ENCODE measurements at regions not wholly inside any gene's neighbourhood (a gene's known extent, or its start where the extent isn't known, plus 50 kb on each side); places are given as distances from the start of the nearest gene placed in this dataset.

DNA sequence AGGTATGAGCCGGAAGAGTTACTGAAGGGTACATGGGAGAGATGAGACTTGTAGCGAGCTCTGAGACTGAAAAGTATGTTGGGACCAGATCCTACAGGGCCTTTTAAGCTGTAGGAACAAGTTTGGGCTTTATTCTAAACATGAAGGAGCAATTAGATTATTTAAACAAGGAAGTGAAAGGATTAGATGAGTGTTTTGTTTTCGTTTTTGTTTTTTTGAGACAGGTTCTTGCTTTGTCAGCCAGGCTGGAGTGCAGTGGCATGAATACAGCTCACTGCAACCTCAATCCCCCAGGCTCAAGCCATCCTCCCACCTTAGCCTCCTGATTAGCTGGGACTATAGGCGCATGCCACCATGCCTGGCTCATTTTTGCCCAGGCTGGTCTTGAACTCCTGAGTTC lies 110.7 kb downstream of the C1D start:
- POLR2A ChIA-PET: no interaction called here
- Mint-ChIP-seq H3K9me3 (ENCODE audit: unreplicated experiment) (peaks cover 14% of the 10 kb centered on the region), H3K4me1 (ENCODE audit: low read depth, unreplicated experiment) (peaks cover 8% of the 10 kb centered on the region), H3K36me3 (ENCODE audit: insufficient read depth, unreplicated experiment) (no peaks in the 10 kb centered on the region), H3K27me3 (ENCODE audit: insufficient read depth, unreplicated experiment) (peaks cover 7% of the 10 kb centered on the region), H3K27ac (ENCODE audit: unreplicated experiment) (no peak overlapping the region), H3K4me3 (ENCODE audit: unreplicated experiment) (no peak overlapping the region)
- CTCF ChIA-PET: no interaction called here
- DNase-seq: no peak
- BruUV-seq (replicated peaks): no TSS peak
- Histone ChIP-seq H3K9me3 (no peaks in the 10 kb centered on the region), H3K27me3 (replicated peaks; ENCODE audit: control insufficient read depth, insufficient read depth, low read length) (no peaks in the 10 kb centered on the region), H3K36me3 (ENCODE audit: control insufficient read depth, insufficient read depth, low read length) (no peaks in the 10 kb centered on the region), H3K4me1 (no peaks in the 10 kb centered on the region), H3K4me3 (ENCODE audit: low read depth, low read length) (no peak overlapping the region)
- TF ChIP-seq, protein P1, sequence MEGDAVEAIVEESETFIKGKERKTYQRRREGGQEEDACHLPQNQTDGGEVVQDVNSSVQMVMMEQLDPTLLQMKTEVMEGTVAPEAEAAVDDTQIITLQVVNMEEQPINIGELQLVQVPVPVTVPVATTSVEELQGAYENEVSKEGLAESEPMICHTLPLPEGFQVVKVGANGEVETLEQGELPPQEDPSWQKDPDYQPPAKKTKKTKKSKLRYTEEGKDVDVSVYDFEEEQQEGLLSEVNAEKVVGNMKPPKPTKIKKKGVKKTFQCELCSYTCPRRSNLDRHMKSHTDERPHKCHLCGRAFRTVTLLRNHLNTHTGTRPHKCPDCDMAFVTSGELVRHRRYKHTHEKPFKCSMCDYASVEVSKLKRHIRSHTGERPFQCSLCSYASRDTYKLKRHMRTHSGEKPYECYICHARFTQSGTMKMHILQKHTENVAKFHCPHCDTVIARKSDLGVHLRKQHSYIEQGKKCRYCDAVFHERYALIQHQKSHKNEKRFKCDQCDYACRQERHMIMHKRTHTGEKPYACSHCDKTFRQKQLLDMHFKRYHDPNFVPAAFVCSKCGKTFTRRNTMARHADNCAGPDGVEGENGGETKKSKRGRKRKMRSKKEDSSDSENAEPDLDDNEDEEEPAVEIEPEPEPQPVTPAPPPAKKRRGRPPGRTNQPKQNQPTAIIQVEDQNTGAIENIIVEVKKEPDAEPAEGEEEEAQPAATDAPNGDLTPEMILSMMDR (IDR thresholded peaks at IDR 0.05; ENCODE audit: insufficient read depth in 1 of 2, low read depth in 1 of 2, low read length in 1 of 2, severe bottlenecking in 1 of 2, unreplicated experiment in 1 of 2): no peak
- intact Hi-C loops (cut with micrococcal nuclease; ENCODE audit: unreplicated experiment): no loop called here

DNA sequence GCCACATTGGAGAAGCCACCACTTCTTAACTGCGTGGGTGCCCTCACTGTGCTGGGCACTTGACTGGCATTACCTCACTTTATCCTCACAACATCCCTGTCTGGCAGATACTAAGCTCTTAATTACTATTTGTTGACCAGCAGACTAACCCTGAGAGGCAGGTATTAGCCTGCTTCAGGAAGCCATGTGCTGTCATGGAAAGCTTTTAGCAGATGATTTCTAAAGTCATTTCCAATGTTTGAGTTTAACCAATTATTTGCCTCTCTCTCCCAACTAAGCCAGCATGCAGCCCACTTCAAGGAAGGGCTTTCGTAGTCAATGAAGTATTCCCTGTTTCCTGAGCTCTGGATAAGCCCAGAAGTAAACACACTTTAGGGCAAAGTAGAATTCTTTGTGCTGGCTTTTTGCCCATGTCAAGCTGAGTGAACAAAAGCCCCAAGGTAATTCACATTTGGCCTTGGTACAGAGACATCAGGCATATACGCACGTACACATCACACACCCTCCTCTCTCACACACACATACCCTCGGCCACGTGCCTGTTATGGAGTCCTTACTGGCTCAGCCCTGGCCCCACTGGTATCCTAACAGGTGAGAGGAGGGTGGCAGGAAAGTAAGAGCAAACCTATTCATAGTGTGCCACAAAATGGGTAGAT lies 108.6 kb downstream of the C1D start:
- Mint-ChIP-seq H3K27ac (ENCODE audit: unreplicated experiment) (no peak overlapping the region), H3K4me3 (ENCODE audit: unreplicated experiment) (no peak overlapping the region), H3K9me3 (ENCODE audit: unreplicated experiment) (peaks cover 14% of the 10 kb centered on the region), H3K27me3 (ENCODE audit: insufficient read depth, unreplicated experiment) (peaks cover 7% of the 10 kb centered on the region), H3K36me3 (ENCODE audit: insufficient read depth, unreplicated experiment) (no peaks in the 10 kb centered on the region), H3K4me1 (ENCODE audit: low read depth, unreplicated experiment) (peaks cover 8% of the 10 kb centered on the region)
- ChIA-PET CTCF (no interaction called here), POLR2A (no interaction called here)
- intact Hi-C loops (cut with micrococcal nuclease; ENCODE audit: unreplicated experiment): no loop called here
- TF ChIP-seq, protein P1 (IDR thresholded peaks at IDR 0.05; ENCODE audit: insufficient read depth in 1 of 2, low read depth in 1 of 2, low read length in 1 of 2, severe bottlenecking in 1 of 2, unreplicated experiment in 1 of 2): no peak
- Histone ChIP-seq H3K4me3 (ENCODE audit: low read depth, low read length) (no peak overlapping the region), H3K4me1 (no peaks in the 10 kb centered on the region), H3K36me3 (ENCODE audit: control insufficient read depth, insufficient read depth, low read length) (no peaks in the 10 kb centered on the region), H3K27me3 (replicated peaks; ENCODE audit: control insufficient read depth, insufficient read depth, low read length) (no peaks in the 10 kb centered on the region), H3K9me3 (no peaks in the 10 kb centered on the region)
- BruUV-seq (replicated peaks): no TSS peak
- DNase-seq: no peak

DNA sequence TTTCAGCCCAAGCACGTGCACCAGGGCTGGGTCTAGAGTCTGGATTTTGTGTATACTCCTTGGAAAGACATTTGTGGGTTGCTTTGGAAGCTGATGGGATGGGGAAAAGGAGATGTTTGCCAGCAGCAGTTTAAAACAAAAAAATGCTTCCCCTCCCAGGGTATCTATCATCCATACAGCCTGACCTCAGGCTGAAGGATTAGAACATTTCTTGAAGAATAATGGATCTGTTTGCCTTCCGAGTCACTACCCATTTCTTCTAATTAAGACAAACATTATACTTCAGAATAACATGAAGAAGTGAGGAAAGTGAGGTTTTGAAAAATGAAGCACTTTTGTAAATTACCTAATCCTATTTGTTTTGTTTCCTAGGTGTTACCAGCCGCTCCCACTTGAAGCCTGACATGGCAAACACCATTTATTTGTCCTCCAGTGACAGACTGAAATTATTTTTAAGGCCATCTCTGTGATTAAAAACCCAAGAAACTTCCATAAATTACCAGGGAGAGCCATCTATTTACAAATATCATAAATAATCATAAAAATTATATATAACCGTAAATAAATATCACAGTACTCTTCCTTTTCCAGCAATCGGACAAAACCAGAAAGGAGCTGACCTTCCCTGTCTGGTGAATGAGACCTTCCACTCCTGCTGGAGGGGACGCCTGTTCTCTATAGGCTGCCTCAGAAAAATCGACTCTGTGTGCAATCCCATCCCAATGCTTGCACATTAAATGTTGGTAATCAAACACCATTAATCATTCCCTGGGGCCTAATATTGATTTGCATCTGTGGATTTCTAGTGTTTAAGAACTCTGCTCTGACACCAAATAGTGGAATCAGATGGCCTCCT lies 106.8 kb downstream of the C1D start:
- TF ChIP-seq, protein P1 (IDR thresholded peaks at IDR 0.05; ENCODE audit: insufficient read depth in 1 of 2, low read depth in 1 of 2, low read length in 1 of 2, severe bottlenecking in 1 of 2, unreplicated experiment in 1 of 2): no peak
- ChIA-PET POLR2A (no interaction called here), CTCF (no interaction called here)
- no TSS peak for BruUV-seq (replicated peaks)
- DNase-seq: no peak
- H3K9me3 ChIP-seq: no peaks in the 10 kb centered on the region
- intact Hi-C loops (cut with micrococcal nuclease; ENCODE audit: unreplicated experiment): no loop called here
- no peaks in the 10 kb centered on the region for H3K36me3 ChIP-seq (ENCODE audit: control insufficient read depth, insufficient read depth, low read length)
- no peaks in the 10 kb centered on the region for H3K27me3 ChIP-seq (replicated peaks; ENCODE audit: control insufficient read depth, insufficient read depth, low read length)
- no peaks in the 10 kb centered on the region for H3K4me1 ChIP-seq
- Mint-ChIP-seq H3K27ac (ENCODE audit: unreplicated experiment) (no peak overlapping the region), H3K4me1 (ENCODE audit: low read depth, unreplicated experiment) (peaks cover 3% of the 10 kb centered on the region), H3K36me3 (ENCODE audit: insufficient read depth, unreplicated experiment) (no peaks in the 10 kb centered on the region), H3K27me3 (ENCODE audit: insufficient read depth, unreplicated experiment) (peaks cover 3% of the 10 kb centered on the region), H3K4me3 (ENCODE audit: unreplicated experiment) (no peak overlapping the region), H3K9me3 (ENCODE audit: unreplicated experiment) (no peaks in the 10 kb centered on the region)
- no peak overlapping the region for H3K4me3 ChIP-seq (ENCODE audit: low read depth, low read length)
